ENCODE measurements at regions not wholly inside any gene's neighbourhood (a gene's known extent, or its start where the extent isn't known, plus 50 kb on each side); places are given as distances from the start of the nearest gene placed in this dataset.

DNA sequence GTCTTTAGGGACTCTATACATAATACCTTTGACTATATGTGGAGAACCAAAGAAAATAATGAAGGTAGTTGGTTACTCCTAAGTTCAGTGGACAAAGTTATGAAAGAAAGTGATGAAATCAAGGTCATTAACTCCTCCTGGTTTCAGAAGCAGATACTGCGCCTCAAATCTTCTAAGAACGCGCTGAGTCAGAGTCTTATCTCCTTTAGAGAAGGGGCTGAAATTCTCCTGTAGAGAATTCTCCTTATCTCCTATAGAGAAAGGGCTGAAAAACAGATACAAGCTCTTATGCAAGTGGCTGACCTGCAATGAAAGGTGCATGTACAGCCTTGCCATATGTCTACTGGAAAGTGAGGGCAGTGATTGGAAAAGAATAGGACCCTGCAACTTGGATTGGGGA is 824.2 kb downstream of the NSUN3 start:
- no peak for DNase-seq

DNA sequence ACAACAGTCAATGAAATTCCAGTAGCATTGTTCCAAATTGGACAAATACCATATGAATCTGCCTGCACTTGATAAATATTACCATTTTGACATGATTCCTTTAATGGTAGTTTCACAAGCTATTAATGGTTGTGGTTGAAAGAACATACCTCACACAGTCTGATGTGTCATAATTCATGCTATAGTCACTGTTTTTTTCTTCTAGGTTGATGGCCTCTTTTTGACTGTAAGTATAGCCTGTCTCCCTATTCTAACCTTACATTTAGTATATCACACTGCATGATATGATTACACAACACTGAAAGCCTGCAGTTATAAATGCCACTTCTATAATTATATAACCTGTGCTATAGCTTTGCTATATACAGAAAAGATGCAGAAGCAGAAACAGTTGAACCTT is 834.1 kb downstream of the NSUN3 start:
- no peak for DNase-seq

DNA sequence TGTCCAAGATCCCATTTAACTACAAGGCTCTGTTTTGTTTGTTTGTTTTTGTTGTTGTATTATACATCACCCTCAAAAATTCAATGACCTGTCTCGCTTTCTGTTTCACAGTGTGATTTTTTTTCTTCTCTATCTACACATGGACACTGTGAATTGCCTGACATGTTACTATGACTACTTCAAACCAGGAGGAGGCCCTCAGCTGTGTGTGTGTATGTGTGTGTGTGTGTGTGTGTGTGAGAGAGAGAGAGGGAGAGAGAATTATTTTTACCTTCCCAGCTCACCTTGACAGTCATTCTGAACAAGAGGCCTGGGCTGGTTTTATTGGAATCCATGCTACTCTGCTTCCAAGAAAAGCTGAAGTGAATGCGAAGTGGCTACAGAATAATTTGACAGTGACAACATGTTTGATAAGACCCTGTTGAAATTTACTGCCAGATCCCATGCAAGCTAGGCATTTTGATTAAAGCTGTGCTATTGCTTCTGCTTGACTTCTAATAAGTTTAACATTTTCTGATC is 841.4 kb downstream of the NSUN3 start:
- no peak for DNase-seq

DNA sequence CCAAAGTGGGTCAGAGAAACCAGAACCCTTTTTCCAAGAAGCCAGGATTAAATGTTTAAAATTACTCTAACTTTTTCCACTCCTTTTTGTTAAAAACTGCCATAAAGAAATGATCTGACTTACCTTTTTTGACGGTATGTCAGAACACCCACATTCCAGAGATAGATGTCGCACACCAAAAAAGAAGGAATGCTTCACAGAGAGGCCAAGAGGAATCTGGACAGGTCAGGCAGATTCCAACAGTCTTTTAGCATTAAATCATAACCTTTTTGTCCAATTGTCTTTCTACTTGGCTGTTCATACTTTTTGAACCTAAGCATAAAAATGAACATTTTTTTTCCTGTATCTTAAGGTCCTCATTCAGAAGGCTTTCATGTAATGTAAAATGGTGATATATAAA is 846.9 kb downstream of the NSUN3 start:
- DNase-seq, result no peak

DNA sequence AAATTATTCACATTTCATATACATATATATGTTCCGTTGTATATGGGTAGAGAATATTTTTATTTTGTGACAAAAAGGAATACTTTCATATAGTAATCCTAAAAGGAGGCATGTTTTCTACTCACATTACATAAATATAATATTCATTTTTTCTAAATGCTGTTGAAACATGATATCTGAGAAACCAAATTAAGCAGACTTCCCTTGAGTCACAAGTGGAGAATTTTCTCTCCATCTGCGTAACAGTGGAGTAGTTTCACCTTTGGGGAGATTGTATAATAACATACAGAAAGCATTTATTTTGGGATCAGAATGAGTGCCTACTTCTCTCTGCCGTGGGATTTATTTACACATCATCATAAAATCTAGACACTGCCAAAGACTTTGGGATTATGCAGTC is 849.8 kb downstream of the NSUN3 start:
- DNase-seq, result no peak

DNA sequence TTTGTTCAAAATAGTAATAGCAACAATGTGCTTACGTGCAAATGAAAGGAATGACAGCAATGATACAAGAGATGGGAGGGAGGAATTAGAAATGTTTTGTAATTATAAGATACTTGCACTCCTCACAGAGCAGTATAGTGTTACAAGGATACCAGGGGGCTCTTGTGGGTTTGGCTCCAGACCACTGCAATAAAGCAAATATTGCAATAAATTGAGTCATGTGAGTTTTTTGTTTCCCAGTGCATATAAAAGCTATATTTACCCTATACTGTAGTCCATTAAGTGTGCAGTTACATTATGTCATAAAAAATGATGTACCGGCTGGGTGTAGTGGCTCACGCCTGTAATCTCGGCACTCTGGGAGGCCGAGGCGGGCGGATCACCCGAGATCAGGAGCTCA is 864.3 kb downstream of the NSUN3 start:
- no peak for DNase-seq

DNA sequence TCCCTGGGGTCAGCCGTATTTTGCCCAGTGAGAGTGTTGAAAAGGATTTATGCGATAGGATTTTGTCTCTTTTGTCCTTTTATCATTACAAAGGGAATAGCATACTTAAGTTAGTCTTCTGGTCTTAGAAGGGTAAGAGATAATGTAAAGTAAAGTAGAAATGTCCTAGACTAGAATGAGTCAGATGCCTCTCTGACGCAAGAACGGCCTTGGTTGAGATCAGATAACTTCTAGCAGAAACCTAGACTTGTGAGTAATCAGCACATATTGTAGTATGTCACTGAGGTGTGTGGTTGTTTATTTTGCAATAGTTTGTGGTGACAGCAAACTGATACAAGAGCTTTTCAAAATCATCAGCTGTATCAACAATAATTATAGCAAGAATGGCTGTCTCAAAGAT is 866.1 kb downstream of the NSUN3 start:
- DNase-seq, result peak; percentile 81

DNA sequence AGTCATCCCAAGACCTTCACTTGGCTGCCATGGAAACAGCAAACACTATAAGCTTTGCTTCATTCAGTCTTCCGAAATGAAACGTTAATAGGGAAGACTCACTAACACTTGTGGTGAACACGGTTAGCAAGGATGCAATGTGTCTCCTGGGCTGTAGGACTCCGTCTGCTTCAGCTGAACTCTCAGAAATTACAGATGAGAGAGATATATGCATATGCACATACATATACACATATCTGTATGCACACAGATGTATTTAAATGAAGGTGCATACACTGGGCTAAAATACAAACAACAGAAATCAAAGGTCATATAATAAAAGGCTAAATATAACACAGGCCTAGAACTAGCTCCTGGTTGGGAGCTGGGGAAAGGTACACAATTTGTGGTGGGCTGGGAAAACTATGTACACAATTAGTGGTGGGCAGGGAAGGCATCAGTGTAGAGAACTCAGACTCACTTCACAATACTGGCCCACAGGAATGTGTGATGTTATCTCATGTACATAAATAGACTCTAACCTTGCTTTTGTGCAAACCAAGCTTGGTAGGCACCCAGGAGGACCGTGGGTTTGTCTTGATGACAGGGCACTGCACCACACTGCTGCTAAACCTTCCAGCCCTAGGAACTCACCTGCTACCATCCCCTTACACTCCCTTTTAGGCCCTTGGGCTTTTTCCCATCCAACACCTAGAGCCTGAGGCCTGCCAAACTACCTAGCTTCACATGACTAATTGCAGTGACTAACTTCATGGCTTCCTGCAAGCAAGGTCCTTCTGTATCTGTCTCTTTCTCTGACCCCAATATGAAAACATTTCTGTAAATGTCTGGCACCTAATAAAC is 873.1 kb downstream of the NSUN3 start:
- DNase-seq, result no peak

DNA sequence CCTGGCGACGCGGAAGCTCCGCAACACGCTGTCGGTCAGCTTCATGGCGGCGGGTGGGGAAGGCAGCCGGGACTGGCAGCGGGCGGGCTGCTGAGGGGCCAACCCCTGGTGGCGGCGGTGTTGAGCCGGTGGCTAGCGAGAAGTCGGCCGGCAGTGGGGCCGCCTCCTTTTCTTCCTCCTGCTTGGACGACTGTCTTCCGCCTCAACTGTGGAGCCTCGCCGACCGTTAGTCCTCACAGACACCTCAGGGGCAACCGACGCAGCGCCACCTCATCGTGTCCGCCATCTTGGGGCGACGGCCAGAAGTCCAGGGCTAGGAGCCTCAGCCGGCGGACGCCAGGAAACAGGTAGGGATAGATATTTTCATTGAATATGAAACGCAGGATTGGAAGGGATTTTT is 875.1 kb downstream of the NSUN3 start:
- no peak for DNase-seq

DNA sequence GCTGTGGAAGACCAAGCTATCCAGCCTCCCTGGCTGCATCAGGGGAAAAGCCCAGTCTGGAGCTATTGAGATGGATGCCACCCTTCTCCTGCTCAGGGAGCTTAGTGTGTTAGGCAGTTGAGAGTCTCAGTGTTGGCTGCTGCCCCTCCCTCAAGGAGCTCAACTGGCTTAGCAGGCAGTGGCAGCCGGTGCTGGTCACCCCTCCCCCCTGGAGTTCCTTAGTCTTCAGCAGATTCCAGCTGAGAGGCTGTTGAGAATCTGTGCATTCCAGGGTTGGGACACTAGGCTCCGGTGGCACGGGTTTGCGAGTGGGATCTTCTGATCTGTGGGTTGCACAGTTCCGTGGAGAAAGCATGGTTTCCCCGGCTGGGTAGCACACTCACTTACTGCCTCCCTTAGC is 883.8 kb downstream of the NSUN3 start:
- DNase-seq, result no peak

DNA sequence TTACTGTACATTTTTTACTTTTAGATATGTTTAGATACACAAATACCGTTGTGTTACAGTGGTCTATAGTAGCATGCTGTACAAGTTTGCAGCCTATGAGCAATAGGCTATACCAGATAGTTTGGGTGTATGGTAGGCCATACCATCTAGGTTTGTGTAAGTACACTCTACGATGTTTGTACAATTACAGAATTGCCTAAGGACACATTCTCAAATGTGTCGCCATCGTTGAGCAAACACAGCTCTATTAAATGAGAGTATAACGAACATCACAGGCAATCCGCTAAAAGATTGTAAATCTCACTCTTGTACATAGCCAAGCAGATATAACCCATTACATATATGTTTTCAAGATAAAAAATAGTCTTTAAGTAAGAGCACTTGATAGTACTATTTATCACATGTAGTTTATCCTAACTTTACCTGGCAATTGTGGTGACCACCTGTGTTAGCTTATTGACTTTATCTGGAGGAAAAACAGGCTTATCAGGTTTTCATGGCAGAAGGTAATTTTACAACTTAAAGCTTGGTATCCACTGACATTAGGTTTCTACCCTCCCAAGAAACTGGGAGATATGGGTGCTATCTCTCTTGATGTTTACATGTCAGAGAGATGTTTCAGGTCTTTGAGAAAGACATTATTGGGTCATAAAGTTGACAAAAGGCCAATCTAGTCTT is 898.7 kb downstream of the NSUN3 start:
- no peak for DNase-seq

DNA sequence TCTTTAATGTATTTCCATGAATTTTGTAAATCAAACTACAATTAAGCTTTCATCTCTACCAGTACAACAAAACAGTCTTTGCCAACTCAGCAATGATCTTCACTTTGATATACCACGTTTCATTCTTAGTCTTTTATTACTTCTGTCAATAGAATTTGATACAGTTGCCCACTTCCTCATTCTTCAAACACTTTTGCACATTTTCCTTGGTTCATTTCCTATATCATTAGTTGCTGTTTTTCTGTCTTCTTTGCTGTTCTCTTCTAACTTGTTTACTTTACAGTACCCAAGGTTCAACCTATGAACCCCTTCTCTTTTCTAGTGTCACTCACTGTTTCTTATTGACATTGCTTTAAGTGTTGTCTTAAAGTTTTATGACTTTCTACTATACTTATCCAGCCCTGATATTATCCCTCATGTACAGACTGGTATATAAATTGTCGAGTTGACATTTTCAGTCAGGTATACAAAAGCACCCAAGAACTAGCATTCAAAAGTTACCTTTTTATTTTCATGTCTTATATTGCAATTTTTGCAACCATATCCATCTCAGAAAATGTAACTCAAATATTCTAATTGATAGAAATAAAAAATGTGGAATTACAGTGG is 903.1 kb downstream of the NSUN3 start:
- DNase-seq, result no peak

DNA sequence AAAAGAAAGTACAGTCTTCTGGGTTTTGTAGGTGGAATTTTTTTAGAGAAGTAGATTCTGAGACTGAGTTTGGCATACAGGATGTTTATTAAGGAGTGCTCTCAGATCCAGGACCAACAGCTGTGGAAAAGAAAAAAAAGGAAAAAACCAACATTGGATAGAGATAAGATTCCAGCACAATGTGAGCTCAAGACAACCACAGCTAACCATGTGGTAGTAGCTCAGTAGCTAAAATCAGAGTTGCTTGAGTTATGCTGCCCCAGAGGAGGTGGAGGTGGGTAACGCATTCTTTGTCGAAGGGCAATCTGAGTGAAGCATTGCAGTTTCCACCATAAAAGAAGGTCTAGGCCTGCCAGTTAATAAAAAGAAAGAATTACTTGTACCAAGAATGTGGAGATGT is 904.3 kb downstream of the NSUN3 start:
- no peak for DNase-seq

DNA sequence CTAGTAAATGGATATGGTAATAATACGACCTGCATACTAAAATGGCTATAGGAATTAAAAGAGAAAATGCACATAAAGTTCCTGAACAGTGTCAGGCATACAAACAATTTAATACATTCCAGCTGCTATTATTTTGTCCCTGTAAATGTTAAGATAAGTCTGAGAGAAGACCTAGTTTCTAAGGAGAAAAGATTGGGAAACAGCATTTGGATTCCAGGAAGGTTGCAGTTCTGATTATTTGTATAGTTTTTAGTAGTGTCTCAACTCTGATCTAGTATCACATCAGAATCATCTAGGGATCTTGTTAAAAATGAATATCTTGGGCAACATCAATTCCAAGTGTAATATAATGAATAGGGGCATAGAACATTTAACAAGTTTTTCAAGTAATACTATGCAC is 905.7 kb downstream of the NSUN3 start:
- DNase-seq, result no peak

DNA sequence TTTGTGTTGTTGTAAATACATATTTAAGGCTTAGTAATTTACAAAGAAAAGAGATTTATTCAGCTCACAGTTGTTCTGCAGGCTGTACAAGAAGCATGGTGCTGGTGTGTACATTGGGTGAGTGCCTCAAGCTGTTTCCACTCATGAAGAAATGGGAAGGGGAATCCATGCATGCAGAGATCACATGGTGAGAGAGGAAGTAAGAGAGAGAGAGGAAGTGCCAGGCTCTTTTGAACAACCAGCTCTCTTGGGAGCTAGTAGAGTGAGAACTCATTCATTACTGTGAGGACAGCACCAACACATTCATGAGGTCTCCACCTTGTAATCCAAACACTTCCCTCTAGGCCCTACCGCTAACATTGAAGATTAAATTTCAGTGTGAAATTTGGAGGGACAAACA is 909.2 kb downstream of the NSUN3 start:
- no peak for DNase-seq

DNA sequence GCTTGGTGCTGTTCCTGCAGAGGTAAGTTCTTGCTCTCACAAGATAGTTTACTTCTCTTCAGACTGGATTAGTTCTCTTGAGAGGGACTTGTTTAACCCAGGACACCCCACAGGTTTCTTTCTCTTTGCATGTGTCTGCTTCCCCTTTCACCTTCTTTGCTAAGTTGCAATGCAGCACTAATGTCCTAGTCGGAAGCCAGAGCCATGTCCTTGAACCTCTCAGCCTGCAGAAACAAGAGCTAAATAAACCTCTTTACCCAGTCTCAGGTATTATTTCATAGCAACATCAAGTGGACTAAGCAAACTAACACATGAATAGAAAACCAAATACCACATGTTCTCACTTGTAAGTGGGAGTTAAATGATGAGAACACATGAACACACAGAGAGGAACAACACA is 915.2 kb downstream of the NSUN3 start:
- DNase-seq, result peak; percentile 77

DNA sequence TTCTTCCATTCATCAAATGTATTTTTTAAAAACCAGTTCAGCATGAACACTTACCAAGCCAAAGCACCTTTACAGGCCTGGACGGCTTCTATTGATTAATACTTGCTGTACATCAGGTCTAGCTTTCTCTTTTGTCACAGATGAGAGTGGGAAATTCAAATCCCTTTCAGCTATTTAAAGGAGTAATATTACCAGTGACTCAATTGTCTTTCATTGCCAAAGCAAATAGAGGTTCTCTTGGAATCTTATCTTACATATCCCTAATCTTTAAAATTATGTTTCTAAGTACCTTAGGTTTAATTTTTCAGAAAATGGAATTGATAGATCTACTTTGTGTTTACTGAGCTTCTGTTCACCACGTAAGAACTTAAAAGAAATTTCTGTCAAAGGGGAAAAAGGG is 922.9 kb downstream of the NSUN3 start:
- no peak for DNase-seq

DNA sequence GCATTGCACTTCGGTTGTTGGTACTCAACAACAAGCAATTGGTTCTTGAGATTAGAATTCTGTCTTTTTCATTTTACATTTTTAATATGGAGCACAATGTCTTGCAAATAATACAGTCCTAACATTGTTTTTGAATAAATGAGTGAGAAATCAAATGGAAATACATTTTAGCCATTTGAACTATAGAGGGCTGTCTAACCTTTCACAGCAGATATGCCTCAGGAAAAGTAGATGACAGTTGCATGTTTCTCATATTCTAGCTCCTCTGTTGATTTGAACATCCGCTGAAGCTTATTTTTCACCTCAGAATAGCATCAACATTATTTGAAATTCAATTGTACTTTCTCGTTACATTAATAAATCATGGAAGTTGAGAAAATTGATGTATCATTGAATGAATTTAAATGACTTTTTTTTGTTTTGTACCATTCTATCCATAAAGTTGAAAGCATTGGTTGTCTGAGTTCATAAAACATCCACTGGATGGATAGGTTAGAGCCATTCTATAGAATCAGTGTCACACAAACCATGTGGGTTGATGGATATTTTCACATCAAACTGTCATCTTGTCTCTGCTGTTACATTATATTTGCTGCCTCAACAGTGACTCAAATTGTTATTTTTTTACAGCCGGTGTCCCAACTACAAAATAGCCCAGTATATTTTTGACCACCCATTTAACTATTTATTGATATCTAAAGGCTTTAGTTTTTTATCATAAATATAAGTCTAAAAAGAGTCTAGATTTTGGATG is 928.3 kb downstream of the NSUN3 start:
- DNase-seq, result no peak

DNA sequence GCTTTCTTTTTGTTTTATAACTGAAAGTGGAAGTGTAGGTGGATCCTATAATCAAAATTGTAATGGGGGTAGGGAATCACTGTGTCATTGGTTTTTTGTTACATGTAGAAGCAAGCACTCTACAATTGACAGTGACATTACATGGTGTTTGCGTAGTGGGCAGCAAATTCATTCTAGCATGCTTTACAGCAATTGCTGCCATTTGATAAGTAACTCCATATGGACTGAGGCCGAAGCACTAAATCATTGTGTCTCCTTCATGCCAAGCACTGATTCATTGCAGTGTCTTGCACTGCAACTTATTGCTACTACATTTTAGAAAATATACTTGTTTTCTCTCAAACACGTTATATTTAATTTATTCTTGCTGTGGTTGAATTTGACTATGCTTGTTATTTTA is 933.9 kb downstream of the NSUN3 start:
- DNase-seq, result no peak

DNA sequence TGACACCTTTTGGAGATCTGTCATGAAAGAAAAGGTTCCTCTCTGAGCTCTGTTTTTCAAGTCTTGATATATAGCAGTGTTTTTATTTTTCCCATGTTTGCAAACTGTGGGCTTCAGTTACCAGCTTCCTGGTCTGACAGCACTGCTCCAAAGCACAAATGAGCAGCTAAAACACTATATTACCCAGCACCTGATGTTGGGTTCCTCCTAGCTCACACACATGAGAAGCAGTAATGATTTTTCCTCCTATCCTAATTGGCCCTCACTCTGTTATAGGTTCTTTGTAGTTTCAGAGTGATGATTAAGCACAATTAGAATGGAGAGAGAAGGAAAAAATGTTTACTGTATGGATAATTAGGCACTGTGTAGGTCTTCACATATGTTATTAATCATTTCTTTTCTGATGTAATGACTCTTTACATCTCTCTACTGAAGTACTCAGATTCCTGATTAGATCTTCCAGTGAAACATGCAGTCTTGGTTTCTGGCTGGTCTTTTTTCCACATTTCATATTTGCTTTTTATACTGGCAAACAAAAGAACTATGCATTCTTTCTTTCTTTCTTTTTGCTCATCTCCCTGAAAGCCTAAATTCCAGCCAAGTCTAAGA is 939.7 kb downstream of the NSUN3 start:
- no peak for DNase-seq

DNA sequence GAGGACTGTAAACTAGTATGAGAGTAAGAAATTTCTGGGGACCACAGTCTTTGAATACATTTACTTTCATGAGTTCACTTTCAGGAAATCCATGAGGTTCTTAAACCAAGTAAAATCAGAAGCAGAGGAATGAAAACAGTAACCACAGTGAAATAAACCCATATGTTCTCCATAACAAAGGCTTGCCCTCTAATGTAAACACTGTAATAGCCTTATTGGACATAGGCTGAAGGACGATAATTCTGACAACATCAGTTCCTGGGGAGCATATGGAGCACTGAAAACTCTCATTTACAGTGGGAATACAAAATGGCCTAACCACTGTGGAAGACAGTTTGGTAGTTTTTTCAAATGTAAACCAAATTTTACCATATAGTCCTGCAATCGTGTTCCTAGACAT is 965.8 kb downstream of the NSUN3 start:
- no peak for DNase-seq

DNA sequence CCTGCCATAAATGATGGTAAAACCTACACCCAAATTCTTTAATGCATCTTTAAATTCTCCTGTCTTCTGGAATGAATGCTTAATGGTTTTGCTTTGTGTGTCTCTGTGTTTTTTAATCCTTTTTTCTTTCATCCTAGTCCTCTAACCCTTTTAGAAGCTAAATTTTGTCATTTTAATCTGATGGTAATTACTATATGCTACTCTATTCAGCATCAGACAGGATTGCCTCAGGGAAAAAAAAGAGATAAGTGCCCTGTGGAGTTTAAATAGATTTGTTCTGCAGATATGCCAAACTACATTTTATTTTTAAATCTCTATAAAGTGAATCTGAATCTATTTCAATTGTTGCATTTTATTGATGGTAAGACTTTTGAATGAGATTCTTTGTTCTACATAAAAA is 966.8 kb downstream of the NSUN3 start:
- no peak for DNase-seq

DNA sequence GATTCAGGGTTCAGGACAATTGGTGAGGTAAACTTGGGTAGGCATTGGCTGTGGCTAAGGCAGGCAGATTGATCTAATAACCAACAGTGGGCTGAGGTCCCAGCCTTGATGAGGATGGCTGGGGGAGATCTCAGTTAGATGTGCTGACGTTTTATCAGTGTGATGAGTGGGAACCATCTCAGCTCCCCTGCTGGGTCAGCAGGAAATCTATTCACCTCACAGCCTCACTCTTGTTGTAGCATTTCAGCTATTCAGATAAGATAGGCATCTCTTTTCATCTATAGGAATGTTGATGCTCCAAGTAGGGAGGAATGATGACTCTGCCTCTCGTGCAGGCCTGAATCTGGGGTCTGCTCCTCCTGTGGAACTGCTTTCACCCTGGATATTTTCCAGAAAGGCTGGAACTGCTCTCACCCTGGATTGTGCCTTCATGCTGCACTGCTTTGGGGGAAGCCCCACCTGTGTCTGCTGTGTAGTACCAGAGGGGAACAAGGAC is 973.7 kb downstream of the NSUN3 start:
- DNase-seq, result no peak
